ENCODE measurements at regions not wholly inside any gene's neighbourhood (a gene's known extent, or its start where the extent isn't known, plus 50 kb on each side); places are given as distances from the start of the nearest gene placed in this dataset.

DNA sequence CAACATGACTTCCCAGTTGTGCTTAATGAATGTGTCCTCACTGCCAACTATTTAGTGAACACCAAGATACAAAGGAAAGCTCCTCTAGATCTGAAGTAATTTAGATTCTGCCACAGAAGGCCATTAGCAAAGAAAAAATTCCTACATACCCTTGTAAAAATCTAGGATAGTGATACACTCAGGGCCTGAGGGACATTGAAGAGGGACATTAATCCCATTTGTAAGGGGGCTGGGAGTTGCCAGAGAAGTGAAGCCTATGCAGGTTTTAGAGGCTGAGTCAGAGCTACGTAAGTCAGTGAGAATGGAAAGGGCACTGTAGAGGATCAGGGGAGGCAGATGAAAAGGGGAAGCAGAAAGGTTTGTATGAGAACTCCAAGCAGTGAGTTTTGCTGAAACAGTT lies 286.9 kb upstream of the TARS1 start (continued):
- no peak for TF ChIP-seq RNF219 (CRISPR knock-in tag; IDR thresholded peaks at IDR 0.05)
- TF ChIP-seq, protein P1, sequence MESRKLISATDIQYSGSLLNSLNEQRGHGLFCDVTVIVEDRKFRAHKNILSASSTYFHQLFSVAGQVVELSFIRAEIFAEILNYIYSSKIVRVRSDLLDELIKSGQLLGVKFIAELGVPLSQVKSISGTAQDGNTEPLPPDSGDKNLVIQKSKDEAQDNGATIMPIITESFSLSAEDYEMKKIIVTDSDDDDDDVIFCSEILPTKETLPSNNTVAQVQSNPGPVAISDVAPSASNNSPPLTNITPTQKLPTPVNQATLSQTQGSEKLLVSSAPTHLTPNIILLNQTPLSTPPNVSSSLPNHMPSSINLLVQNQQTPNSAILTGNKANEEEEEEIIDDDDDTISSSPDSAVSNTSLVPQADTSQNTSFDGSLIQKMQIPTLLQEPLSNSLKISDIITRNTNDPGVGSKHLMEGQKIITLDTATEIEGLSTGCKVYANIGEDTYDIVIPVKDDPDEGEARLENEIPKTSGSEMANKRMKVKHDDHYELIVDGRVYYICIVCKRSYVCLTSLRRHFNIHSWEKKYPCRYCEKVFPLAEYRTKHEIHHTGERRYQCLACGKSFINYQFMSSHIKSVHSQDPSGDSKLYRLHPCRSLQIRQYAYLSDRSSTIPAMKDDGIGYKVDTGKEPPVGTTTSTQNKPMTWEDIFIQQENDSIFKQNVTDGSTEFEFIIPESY (CRISPR knock-in tag; IDR thresholded peaks at IDR 0.05) = no peak

GRCh38 chr5:33160871-33161270 lies 279.9 kb upstream of the TARS1 start:
- no peak for TF ChIP-seq SMC3 (IDR thresholded peaks at IDR 0.05; ENCODE audit: low read length)
- no peak for TF ChIP-seq TCF7L2 (IDR thresholded peaks at IDR 0.05; ENCODE audit: low read depth, low read length)
- no peak for TF ChIP-seq AGO1 (IDR thresholded peaks at IDR 0.05; ENCODE audit: low read depth, low read length, poor library complexity, severe bottlenecking)
- no peak for TF ChIP-seq ATF6 (CRISPR knock-in tag; conservative IDR thresholded peaks at IDR 0.05)
- TF ChIP-seq ZMYM4 (CRISPR knock-in tag; IDR thresholded peaks at IDR 0.05) = no peak
- no peak overlapping the region for H3K27ac ChIP-seq (ENCODE audit: extremely low read length, insufficient read depth, low read length)
- in situ Hi-C loops (cut with HindIII; ENCODE audit: extremely low pct_ligation_motif_present, low pct_unique_long_range_greater_than_20kb) = no loop called here
- no peaks in the 10 kb centered on the region for H3K79me2 ChIP-seq (ENCODE audit: insufficient read depth, low read length)
- no peaks in the 10 kb centered on the region for H3K4me1 ChIP-seq (ENCODE audit: insufficient read depth, low read length)
- DNase-seq (ENCODE audit: low spot score) (no peak), FAIRE-seq (no peak), ATAC-seq (no peak)
- H3K9ac ChIP-seq (ENCODE audit: insufficient read depth, low read depth, low read length) = no peak overlapping the region
- ChIA-PET POLR2A (no interaction called here), CTCF (ENCODE audit: low intra/inter-chr PET ratio, low total read pairs) (no interaction called here)
- no peaks in the 10 kb centered on the region for H3K9me3 ChIP-seq (ENCODE audit: low read length)
- H3K36me3 ChIP-seq (replicated peaks in 1 of 2; ENCODE audit: control insufficient read depth in 1 of 2, insufficient read depth in 2 of 2, low read length in 2 of 2) = no peaks in the 10 kb centered on the region
- H4K20me1 ChIP-seq (ENCODE audit: insufficient read depth, low read length) = no peaks in the 10 kb centered on the region
- no TSS peak for BruUV-seq (replicated peaks)
- H3K4me2 ChIP-seq (ENCODE audit: low read depth, low read length) = no peak overlapping the region
- intact Hi-C loops (cut with micrococcal nuclease; ENCODE audit: unreplicated experiment) = no loop called here
- no peak overlapping the region for H2AFZ ChIP-seq (ENCODE audit: low read length)
- no peak overlapping the region for H3K4me3 ChIP-seq (replicated peaks in 1 of 3; ENCODE audit: insufficient read depth in 1 of 3, low read depth in 2 of 3, low read length in 3 of 3)
- H3K27me3 ChIP-seq (ENCODE audit: control insufficient read depth in 1 of 2, insufficient read depth in 2 of 2, low read length in 2 of 2) = no peaks in the 10 kb centered on the region
- WGBS (ENCODE audit: low lambda C conversion rate) = 23% methylated on average over 2 of the region's 2 CpGs
